WTC11 (cell line): ENCODE measurements at regions not wholly inside any gene's neighbourhood (a gene's known extent, or its start where the extent isn't known, plus 50 kb on each side); places are given as distances from the start of the nearest gene placed in this dataset.

ENCODE experiments used
- ATAC-seq: fragments of 200-7000 bp; cut with Tn5 transposase; 2 replicates; pipeline ENCODE4 v1.10.0; 2021; ENCODE audit warnings: mild to moderate bottlenecking, moderate library complexity
- CTCF ChIA-PET: fragments of 300-600 bp; sonication (Branson Sonifier 250); formaldehyde crosslinking; loops from one replicate; lab custom pipeline; 2021; ENCODE audit warnings: antibody characterized with exemption; lab: Charles Lee
- POLR2A ChIA-PET: fragments of 350-600 bp; sonication (Branson Sonifier 250); formaldehyde crosslinking; loops from one replicate; lab custom pipeline; 2021; ENCODE audit warnings: antibody characterized with exemption; lab: Charles Lee
- DNase-seq: peaks from one replicate; pipeline ENCODE4 v3.0.0; 2021; ENCODE audit warnings: low spot score
- H3K27ac Mint-ChIP-seq: 2 replicates; pipeline ENCODE4 v1.8.0; 2021; ENCODE audit warnings: mixed read lengths
- H3K27me3 Mint-ChIP-seq: 2 replicates; pipeline ENCODE4 v1.8.0; 2021; ENCODE audit warnings: low read depth, mild to moderate bottlenecking, moderate library complexity, mixed read lengths
- H3K36me3 Mint-ChIP-seq: 2 replicates; pipeline ENCODE4 v1.8.0; 2021; ENCODE audit warnings: mixed read lengths
- H3K4me1 Mint-ChIP-seq: 2 replicates; pipeline ENCODE4 v1.8.0; 2022; ENCODE audit warnings: mixed read lengths
- H3K4me3 Mint-ChIP-seq: 2 replicates; pipeline ENCODE4 v1.8.0; 2021; ENCODE audit warnings: mild to moderate bottlenecking, moderate library complexity, mixed read lengths
- H3K9me3 Mint-ChIP-seq: 2 replicates; pipeline ENCODE4 v1.8.0; 2021; ENCODE audit warnings: mixed read lengths
- ATF6 ChIP-seq: sonication (generic); formaldehyde crosslinking; IDR thresholded peaks from 2 replicates; pipeline ENCODE4 v1.8.1; 2023; ENCODE audit warnings: mild to moderate bottlenecking, missing genetic modification reagents
- CBFB ChIP-seq: sonication (generic); formaldehyde crosslinking; IDR thresholded peaks from 2 replicates; pipeline ENCODE4 v1.8.1; 2022; ENCODE audit warnings: mild to moderate bottlenecking, low read depth, missing genetic modification reagents
- ELF4 ChIP-seq: sonication (generic); formaldehyde crosslinking; IDR thresholded peaks from 2 replicates; pipeline ENCODE4 v1.8.1; 2022; ENCODE audit warnings: low read depth, mild to moderate bottlenecking, moderate library complexity, missing genetic modification reagents
- FOXJ3 ChIP-seq: sonication (generic); formaldehyde crosslinking; IDR thresholded peaks from 2 replicates; pipeline ENCODE4 v1.9.0; 2021; ENCODE audit warnings: missing genetic modification reagents, mild to moderate bottlenecking, borderline replicate concordance
- FOXP1 ChIP-seq: sonication (generic); formaldehyde crosslinking; IDR thresholded peaks from 2 replicates; pipeline ENCODE4 v1.8.0; 2022; ENCODE audit warnings: missing genetic modification reagents, mild to moderate bottlenecking, moderate library complexity, borderline replicate concordance
- FOXP4 ChIP-seq: sonication (generic); formaldehyde crosslinking; IDR thresholded peaks from 2 replicates; pipeline ENCODE4 v1.8.0; 2022; ENCODE audit warnings: mild to moderate bottlenecking, missing genetic modification reagents
- GRHL2 ChIP-seq: fragments of 250-450 bp; sonication (Bioruptor Pico); IDR thresholded peaks from 2 replicates; pipeline ENCODE4 v1.8.0; 2022; ENCODE audit warnings: mild to moderate bottlenecking, moderate library complexity; ENCODE audit not compliant: insufficient replicate concordance, severe bottlenecking
- HMGA2 ChIP-seq: fragments of 250-450 bp; sonication (Bioruptor Pico); IDR thresholded peaks from 2 replicates; pipeline ENCODE4 v1.4.0; 2021; ENCODE audit warnings: mild to moderate bottlenecking, moderate library complexity
- IRF1 ChIP-seq: sonication (generic); formaldehyde crosslinking; IDR thresholded peaks from 2 replicates; pipeline ENCODE4 v1.8.0; 2023; ENCODE audit warnings: missing genetic modification reagents
- JUN ChIP-seq: sonication (generic); formaldehyde crosslinking; IDR thresholded peaks from 2 replicates; pipeline ENCODE4 v1.8.0; 2023; ENCODE audit warnings: mild to moderate bottlenecking, missing genetic modification reagents
- MLX ChIP-seq: sonication (generic); formaldehyde crosslinking; IDR thresholded peaks from 2 replicates; pipeline ENCODE4 v1.8.1; 2023; ENCODE audit warnings: mild to moderate bottlenecking, missing genetic modification reagents, moderate library complexity
- MYBL2 ChIP-seq: sonication (generic); formaldehyde crosslinking; IDR thresholded peaks from 2 replicates; pipeline ENCODE4 v1.8.1; 2023; ENCODE audit warnings: mild to moderate bottlenecking, moderate library complexity, missing genetic modification reagents
- NR1H2 ChIP-seq: sonication (generic); formaldehyde crosslinking; IDR thresholded peaks from 2 replicates; pipeline ENCODE4 v1.9.0; 2021; ENCODE audit warnings: mild to moderate bottlenecking, moderate library complexity, missing genetic modification reagents
- SMAD3 ChIP-seq: sonication (generic); formaldehyde crosslinking; IDR thresholded peaks from 2 replicates; pipeline ENCODE4 v1.8.0; 2022; ENCODE audit warnings: missing genetic modification reagents, mild to moderate bottlenecking, borderline replicate concordance
- USF2 ChIP-seq: sonication (generic); formaldehyde crosslinking; IDR thresholded peaks from 2 replicates; pipeline ENCODE4 v1.8.1; 2023; ENCODE audit warnings: mild to moderate bottlenecking, missing genetic modification reagents, moderate library complexity
- ZBTB21 ChIP-seq: sonication (generic); formaldehyde crosslinking; IDR thresholded peaks from 2 replicates; pipeline ENCODE4 v1.8.1; 2023; ENCODE audit warnings: mild to moderate bottlenecking, missing genetic modification reagents, borderline replicate concordance
- ZNF263 ChIP-seq: sonication (generic); formaldehyde crosslinking; IDR thresholded peaks from 2 replicates; pipeline ENCODE4 v1.8.1; 2022; ENCODE audit warnings: low read depth, mild to moderate bottlenecking, moderate library complexity, missing genetic modification reagents
- ZNF396 ChIP-seq: fragments of 250-450 bp; sonication (Bioruptor Pico); IDR thresholded peaks from 2 replicates; pipeline ENCODE4 v1.8.0; 2021; ENCODE audit warnings: mild to moderate bottlenecking, moderate library complexity, borderline replicate concordance
- ZNF416 ChIP-seq: fragments of 250-450 bp; sonication (Bioruptor Pico); IDR thresholded peaks from 2 replicates; pipeline ENCODE4 v1.9.0; 2021; ENCODE audit warnings: mild to moderate bottlenecking, inconsistent platforms
- ZNF425 ChIP-seq: fragments of 250-450 bp; sonication (Bioruptor Pico); conservative IDR thresholded peaks from 2 replicates; pipeline ENCODE4 v1.9.0; 2021; ENCODE audit warnings: mild to moderate bottlenecking
- ZNF671 ChIP-seq: fragments of 250-450 bp; sonication (Bioruptor Pico); IDR thresholded peaks from 2 replicates; pipeline ENCODE4 v1.8.0; 2021; ENCODE audit warnings: mild to moderate bottlenecking

- Mint-ChIP-seq H3K27ac (no peak overlapping the region), H3K36me3 (peaks cover 6% of the 10 kb centered on the region; the same call in 1 of the 2 replicates), H3K4me3 (no peak overlapping the region), H3K9me3 (peaks cover 38% of the 10 kb centered on the region), H3K4me1 (no peaks in the 10 kb centered on the region), H3K27me3 (no peaks in the 10 kb centered on the region)
- TF ChIP-seq ZNF396 (CRISPR knock-in tag): no peak
- TF ChIP-seq MYBL2: no peak
- no peak for TF ChIP-seq CBFB (CRISPR knock-in tag)
- TF ChIP-seq ZNF671 (CRISPR knock-in tag): no peak
- TF ChIP-seq ZNF416: no peak
- ATAC-seq: no peak
- DNase-seq: no peak
- ChIA-PET CTCF (no interaction called here), POLR2A (no interaction called here)
Observed at GRCh38 chr2:226098861-226099745, 699.6 kb downstream of the NYAP2 start.

- TF ChIP-seq IRF1 (CRISPR knock-in tag) (no peak), ELF4 (CRISPR knock-in tag) (no peak), NR1H2 (no peak), SMAD3 (CRISPR knock-in tag) (no peak), ZNF263 (no peak)
- TF ChIP-seq, all 79 proteins: peak for 0
- Mint-ChIP-seq H3K4me1 (0 out of 2 replicates have a peak, but pooled peaks cover 4% of the 10 kb centered on the region), H3K36me3 (0 out of 2 replicates have a peak, but pooled peaks cover 2% of the 10 kb centered on the region), H3K4me3 (no peak overlapping the region), H3K27ac (no peak overlapping the region), H3K9me3 (peaks cover 44% of the 10 kb centered on the region), H3K27me3 (no peaks in the 10 kb centered on the region)
- ChIA-PET CTCF (no interaction called here), POLR2A (no interaction called here)
- no peak for ATAC-seq
- no peak for DNase-seq
Observed at GRCh38 chr2:226095058-226095457, 695.5 kb downstream of the NYAP2 start.

- no peak for DNase-seq
- ChIA-PET POLR2A (no interaction called here), CTCF (no interaction called here)
- 0 out of 2 replicates have a peak, but pooled peaks cover 2% of the 10 kb centered on the region for H3K36me3 Mint-ChIP-seq
- no peak overlapping the region for H3K4me3 Mint-ChIP-seq
- no peak for ATAC-seq
- no peak for TF ChIP-seq ZNF263
- TF ChIP-seq USF2: no peak
- no peak for TF ChIP-seq ATF6 (CRISPR knock-in tag)
- TF ChIP-seq FOXP1 (CRISPR knock-in tag): no peak
- no peak for TF ChIP-seq HMGA2 (CRISPR knock-in tag)
- TF ChIP-seq JUN (CRISPR knock-in tag): no peak
- TF ChIP-seq ZBTB21 (CRISPR knock-in tag): no peak
- no peak for TF ChIP-seq MLX (CRISPR knock-in tag)
- TF ChIP-seq FOXP4 (CRISPR knock-in tag): no peak
- TF ChIP-seq ELF4 (CRISPR knock-in tag): no peak
- no peak for TF ChIP-seq ZNF425
- no peak for TF ChIP-seq GRHL2 (CRISPR knock-in tag)
- TF ChIP-seq FOXJ3 (CRISPR knock-in tag): no peak
- H3K4me1 Mint-ChIP-seq: 0 out of 2 replicates have a peak, but pooled peaks cover 4% of the 10 kb centered on the region
- no peak overlapping the region for H3K27ac Mint-ChIP-seq
- peaks cover 43% of the 10 kb centered on the region for H3K9me3 Mint-ChIP-seq
- H3K27me3 Mint-ChIP-seq: no peaks in the 10 kb centered on the region
Observed at GRCh38 chr2:226093364-226093763, 693.9 kb downstream of the NYAP2 start.
